ENCODE measurements at regions not wholly inside any gene's neighbourhood (a gene's known extent, or its start where the extent isn't known, plus 50 kb on each side); places are given as distances from the start of the nearest gene placed in this dataset.

GRCh38 chr6:141451181-141451510, 681.6 kb upstream of the GJE1 start:
- DNase-seq (ENCODE audit: low spot score) = no peak

GRCh38 chr6:141445928-141446628, 686.6 kb upstream of the GJE1 start:
- no peak for DNase-seq (ENCODE audit: low spot score)

GRCh38 chr6:141443668-141444289, 688.9 kb upstream of the GJE1 start:
- no peak for DNase-seq (ENCODE audit: low spot score)

GRCh38 chr6:141443032-141443431, 689.7 kb upstream of the GJE1 start:
- no peak for DNase-seq (ENCODE audit: low spot score)

GRCh38 chr6:141439513-141439912, 693.2 kb upstream of the GJE1 start:
- DNase-seq (ENCODE audit: low spot score) = no peak

GRCh38 chr6:141437685-141438084, 695.0 kb upstream of the GJE1 start:
- DNase-seq (ENCODE audit: low spot score) = no peak

GRCh38 chr6:141437011-141437410, 695.7 kb upstream of the GJE1 start:
- no peak for DNase-seq (ENCODE audit: low spot score)

GRCh38 chr6:141426400-141426980, 706.2 kb upstream of the GJE1 start:
- DNase-seq (ENCODE audit: low spot score) = no peak

GRCh38 chr6:141421378-141421777, 711.3 kb upstream of the GJE1 start:
- DNase-seq (ENCODE audit: low spot score) = no peak

- no peak for DNase-seq (ENCODE audit: low spot score)
Measured at GRCh38 chr6:141418076-141418475, 714.6 kb upstream of the GJE1 start.

GRCh38 chr6:141415896-141416295, 716.8 kb upstream of the GJE1 start:
- DNase-seq (ENCODE audit: low spot score) = no peak

- no peak for DNase-seq (ENCODE audit: low spot score)
Measured at GRCh38 chr6:141413196-141413595, 719.5 kb upstream of the GJE1 start.

- no peak for DNase-seq (ENCODE audit: low spot score)
Measured at GRCh38 chr6:141406761-141407160, 726.0 kb upstream of the GJE1 start.

GRCh38 chr6:141403827-141404226, 728.9 kb upstream of the GJE1 start:
- DNase-seq (ENCODE audit: low spot score) = no peak

GRCh38 chr6:141403103-141403502, 729.6 kb upstream of the GJE1 start:
- DNase-seq (ENCODE audit: low spot score) = no peak

GRCh38 chr6:141402489-141402888, 730.2 kb upstream of the GJE1 start:
- DNase-seq (ENCODE audit: low spot score) = no peak

GRCh38 chr6:141401851-141402250, 730.9 kb upstream of the GJE1 start:
- DNase-seq (ENCODE audit: low spot score) = no peak

- no peak for DNase-seq (ENCODE audit: low spot score)
Measured at GRCh38 chr6:141401168-141401567, 731.6 kb upstream of the GJE1 start.

- DNase-seq (ENCODE audit: low spot score) = no peak
Measured at GRCh38 chr6:141398949-141399348, 733.8 kb upstream of the GJE1 start.

GRCh38 chr6:141395443-141396008, 737.2 kb upstream of the GJE1 start:
- DNase-seq (ENCODE audit: low spot score) = no peak

GRCh38 chr6:141394565-141395051, 738.1 kb upstream of the GJE1 start:
- DNase-seq (ENCODE audit: low spot score) = no peak

- no peak for DNase-seq (ENCODE audit: low spot score)
Measured at GRCh38 chr6:141394125-141394536, 738.6 kb upstream of the GJE1 start.

- no peak for DNase-seq (ENCODE audit: low spot score)
Measured at GRCh38 chr6:141393405-141394124, 739.2 kb upstream of the GJE1 start.

All from hematopoietic multipotent progenitor cell treated with erythropoietin and hydrocortisone succinate and interleukin-3 and kit ligand, for 17 days (in vitro differentiated cells).